ENCODE measurements at regions not wholly inside any gene's neighbourhood (a gene's known extent, or its start where the extent isn't known, plus 50 kb on each side); places are given as distances from the start of the nearest gene placed in this dataset.

DNA sequence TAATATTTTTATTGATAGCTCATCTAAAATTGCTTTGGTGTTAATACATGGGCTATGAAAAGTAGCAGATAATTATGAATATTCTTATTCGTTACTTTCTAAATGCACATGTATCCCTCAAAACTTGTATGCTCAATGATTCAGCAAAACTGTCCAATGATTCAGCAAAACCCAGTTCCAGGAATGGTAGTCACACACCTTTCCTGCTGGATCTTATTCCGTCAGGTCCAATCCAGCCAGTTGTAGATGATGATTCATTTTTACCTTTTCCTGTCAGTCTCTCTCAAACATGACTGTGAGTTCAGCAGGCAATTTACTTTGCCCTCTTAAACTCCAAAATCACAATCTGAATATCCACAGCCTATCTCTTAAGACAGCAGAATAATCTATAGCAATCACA lies 1082.6 kb downstream of the EFNB2 start:
- TF ChIP-seq, protein P1, sequence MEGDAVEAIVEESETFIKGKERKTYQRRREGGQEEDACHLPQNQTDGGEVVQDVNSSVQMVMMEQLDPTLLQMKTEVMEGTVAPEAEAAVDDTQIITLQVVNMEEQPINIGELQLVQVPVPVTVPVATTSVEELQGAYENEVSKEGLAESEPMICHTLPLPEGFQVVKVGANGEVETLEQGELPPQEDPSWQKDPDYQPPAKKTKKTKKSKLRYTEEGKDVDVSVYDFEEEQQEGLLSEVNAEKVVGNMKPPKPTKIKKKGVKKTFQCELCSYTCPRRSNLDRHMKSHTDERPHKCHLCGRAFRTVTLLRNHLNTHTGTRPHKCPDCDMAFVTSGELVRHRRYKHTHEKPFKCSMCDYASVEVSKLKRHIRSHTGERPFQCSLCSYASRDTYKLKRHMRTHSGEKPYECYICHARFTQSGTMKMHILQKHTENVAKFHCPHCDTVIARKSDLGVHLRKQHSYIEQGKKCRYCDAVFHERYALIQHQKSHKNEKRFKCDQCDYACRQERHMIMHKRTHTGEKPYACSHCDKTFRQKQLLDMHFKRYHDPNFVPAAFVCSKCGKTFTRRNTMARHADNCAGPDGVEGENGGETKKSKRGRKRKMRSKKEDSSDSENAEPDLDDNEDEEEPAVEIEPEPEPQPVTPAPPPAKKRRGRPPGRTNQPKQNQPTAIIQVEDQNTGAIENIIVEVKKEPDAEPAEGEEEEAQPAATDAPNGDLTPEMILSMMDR (conservative IDR thresholded peaks at IDR 0.05; ENCODE audit: control insufficient read depth, insufficient read depth, low read depth, low read length) = no peak
- no peak overlapping the region for H3K4me3 ChIP-seq (ENCODE audit: control insufficient read depth, low read depth, low read length)
- DNase-seq (ENCODE audit: low read depth) = no peak

DNA sequence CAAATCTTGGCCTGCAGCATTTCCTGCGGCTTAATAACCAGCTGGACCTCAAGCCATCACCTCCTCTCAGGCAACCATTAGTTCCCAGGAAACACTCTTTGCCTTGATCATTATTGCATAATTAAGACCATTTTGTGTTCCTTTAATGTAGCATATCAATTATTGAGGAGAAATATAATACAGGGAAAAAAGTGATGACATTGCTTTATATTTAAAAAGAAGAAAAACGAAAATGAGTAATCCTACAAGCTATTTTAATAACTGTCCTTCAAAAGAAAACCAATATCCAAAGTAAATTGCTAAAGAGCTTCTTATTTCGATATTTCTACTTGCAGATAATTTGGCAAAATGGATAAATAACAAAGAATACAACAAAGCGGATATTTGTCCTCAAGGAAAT lies 1084.7 kb downstream of the EFNB2 start:
- H3K4me3 ChIP-seq (ENCODE audit: control insufficient read depth, low read depth, low read length) = no peak overlapping the region
- TF ChIP-seq, protein P1 (conservative IDR thresholded peaks at IDR 0.05; ENCODE audit: control insufficient read depth, insufficient read depth, low read depth, low read length) = no peak
- DNase-seq (ENCODE audit: low read depth) = no peak

DNA sequence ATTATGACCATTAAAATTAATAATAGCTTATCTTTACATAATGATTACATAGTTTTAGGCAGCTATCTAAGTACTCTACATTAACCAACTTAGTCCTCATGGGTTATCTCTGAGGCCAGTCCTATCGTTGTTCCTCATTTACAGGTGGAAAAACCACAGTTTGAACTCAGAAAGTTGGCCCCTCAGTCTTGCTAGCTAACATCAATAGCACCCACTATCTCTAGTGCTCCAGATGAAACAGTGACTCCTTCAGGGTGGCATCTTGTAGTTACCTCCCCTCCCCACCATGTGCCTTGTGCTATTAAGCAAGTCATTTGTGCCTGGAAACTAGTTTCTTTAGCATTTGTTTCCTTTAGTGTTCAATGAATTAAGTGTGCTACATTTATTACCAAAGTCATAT lies 1086.7 kb downstream of the EFNB2 start:
- no peak overlapping the region for H3K4me3 ChIP-seq (ENCODE audit: control insufficient read depth, low read depth, low read length)
- DNase-seq (ENCODE audit: low read depth) = no peak
- TF ChIP-seq, protein P1 (conservative IDR thresholded peaks at IDR 0.05; ENCODE audit: control insufficient read depth, insufficient read depth, low read depth, low read length) = no peak

DNA sequence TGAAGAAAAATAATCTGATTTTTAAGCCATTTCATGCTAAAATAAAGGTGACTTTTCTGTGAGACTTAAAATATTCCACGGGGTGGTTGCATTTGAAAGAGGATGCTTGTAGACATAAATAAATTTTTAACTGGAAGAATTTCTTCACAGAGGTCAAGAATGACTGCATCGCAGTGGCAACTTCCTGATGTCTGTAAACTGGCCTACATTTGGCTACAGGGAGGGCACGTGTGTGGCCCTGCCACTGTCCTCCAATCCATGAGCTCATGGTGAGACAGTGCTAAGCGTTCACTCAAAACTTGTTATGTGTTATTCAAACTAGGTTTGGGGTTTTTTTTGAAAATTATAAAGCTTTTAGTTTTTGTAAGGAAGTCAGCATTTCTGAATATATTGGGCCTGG lies 1089.3 kb downstream of the EFNB2 start:
- no peak overlapping the region for H3K4me3 ChIP-seq (ENCODE audit: control insufficient read depth, low read depth, low read length)
- TF ChIP-seq, protein P1 (conservative IDR thresholded peaks at IDR 0.05; ENCODE audit: control insufficient read depth, insufficient read depth, low read depth, low read length) = no peak

DNA sequence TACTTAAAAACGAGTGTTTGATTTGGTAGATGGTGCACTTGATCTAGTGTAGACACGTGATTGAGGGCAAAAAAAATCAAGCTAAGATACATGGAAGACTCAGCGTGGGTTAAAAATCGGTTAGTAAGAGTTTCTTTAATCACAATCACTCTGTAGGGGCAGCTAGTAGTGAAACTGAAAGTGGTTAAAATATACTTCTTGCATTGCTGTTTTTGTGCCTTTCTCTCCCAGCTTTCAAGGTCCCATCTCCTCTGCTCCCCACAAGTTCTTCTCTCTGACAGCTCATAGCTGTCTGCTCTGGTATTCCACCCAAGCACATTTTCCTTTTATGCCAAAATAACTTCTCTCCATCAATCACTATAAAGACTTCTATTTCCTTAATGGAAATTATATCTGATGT lies 1089.7 kb downstream of the EFNB2 start:
- DNase-seq (ENCODE audit: low read depth) = no peak
- no peak overlapping the region for H3K4me3 ChIP-seq (ENCODE audit: control insufficient read depth, low read depth, low read length)
- TF ChIP-seq, protein P1 (conservative IDR thresholded peaks at IDR 0.05; ENCODE audit: control insufficient read depth, insufficient read depth, low read depth, low read length) = no peak

More for the DNA sequence above, 1089.3 kb downstream of the EFNB2 start:
- DNase-seq (ENCODE audit: low read depth) = peak; percentile 10

DNA sequence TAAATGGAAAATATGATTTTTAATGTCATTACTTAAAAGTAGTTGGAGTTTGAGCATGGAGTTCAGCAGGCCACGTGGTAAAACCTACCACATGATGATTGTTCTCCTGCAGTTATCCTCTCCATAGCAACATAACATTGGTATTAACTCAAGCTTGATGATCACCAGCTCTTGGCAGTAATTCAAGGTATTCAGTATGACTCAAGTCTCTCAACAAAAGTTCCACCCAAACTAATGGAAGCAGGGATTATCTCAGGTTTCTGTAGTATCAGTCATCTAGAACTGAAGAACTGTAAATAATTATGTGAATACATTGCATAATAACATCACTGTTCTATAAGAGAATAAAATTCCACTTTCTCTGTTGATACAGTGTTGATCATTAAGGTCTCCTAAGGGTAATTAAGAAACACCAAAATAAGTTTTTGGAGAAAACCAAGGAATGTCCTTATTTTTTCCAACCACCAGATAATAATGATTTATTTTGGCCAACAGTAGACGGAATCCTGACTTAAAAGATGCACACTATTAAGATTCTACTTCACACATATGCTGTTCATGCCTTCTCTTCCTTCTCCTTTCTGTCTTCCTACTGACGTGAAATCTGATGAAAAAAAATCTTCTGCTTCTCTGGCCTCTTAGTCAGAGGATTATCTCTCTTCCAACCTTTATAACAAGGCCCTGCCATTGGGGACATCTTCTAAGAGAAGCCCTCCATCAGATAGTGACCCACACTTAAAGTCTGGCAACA lies 1092.3 kb downstream of the EFNB2 start:
- peak; percentile 99 for DNase-seq (ENCODE audit: low read depth)
- no peak overlapping the region for H3K4me3 ChIP-seq (ENCODE audit: control insufficient read depth, low read depth, low read length)
- TF ChIP-seq, protein P1 (conservative IDR thresholded peaks at IDR 0.05; ENCODE audit: control insufficient read depth, insufficient read depth, low read depth, low read length) = no peak
